Endothelial cell of umbilical vein (primary cell): ENCODE measurements at regions not wholly inside any gene's neighbourhood (a gene's known extent, or its start where the extent isn't known, plus 50 kb on each side); places are given as distances from the start of the nearest gene placed in this dataset.

Experiments used
- BruUV-seq: library from RNA; stranded (reverse); fragments of 400-500 nt; replicated peaks from 2 replicates; lab custom pipeline; 2021; lab: Mats Ljungman, UMichigan
- CTCF ChIA-PET: fragments of 300-600, 350-600 bp; sonication (Branson Sonifier 250); formaldehyde crosslinking; loops from one replicate; lab custom pipeline; 2021; ENCODE audit warnings: antibody characterized with exemption, inconsistent platforms; lab: Charles Lee
- POLR2A ChIA-PET: fragments of 300-600, 350-600 bp; sonication (Branson Sonifier 250); formaldehyde crosslinking; loops from one replicate; lab custom pipeline; 2021; ENCODE audit warnings: antibody characterized with exemption, inconsistent platforms; lab: Charles Lee
- DNase-seq: peaks from one replicate; pipeline ENCODE4 v3.0.0-alpha.2; 2011; ENCODE audit warnings: low read depth, low spot score
- FAIRE-seq: peaks from 2 replicates; lab custom pipeline; 2011; peaks lifted over from hg19 to GRCh38; lab: Jason Lieb, UNC
- H2AFZ ChIP-seq: 2 replicates; pipeline ENCODE4 v1.6.0; 2012; ENCODE audit warnings: low read depth, low read length, control low read depth, inconsistent platforms
- H3K27ac ChIP-seq: 2 replicates; pipeline ENCODE4 v1.5.1; 2011; ENCODE audit warnings: low read depth, mild to moderate bottlenecking, control low read depth, low read length, moderate library complexity; ENCODE audit not compliant: insufficient read depth
- H3K27me3 ChIP-seq, 2 experiments: 2 replicates each; pipeline versions ENCODE4 v1.6.0 to v1.6.1; 2011; ENCODE audit warnings: low read length in 2 of 2, mixed read lengths in 1 of 2; ENCODE audit not compliant: control insufficient read depth in 2 of 2, insufficient read depth in 2 of 2
- H3K36me3 ChIP-seq, 2 experiments: 2 replicates in 1 of 2; 3 replicates in 1 of 2; pipeline ENCODE4 v1.5.1; 2011; ENCODE audit warnings: low read length in 2 of 2, mild to moderate bottlenecking in 1 of 2, moderate library complexity in 1 of 2; ENCODE audit not compliant: control insufficient read depth in 2 of 2, insufficient read depth in 2 of 2; ENCODE audit errors: extremely low read depth in 1 of 2
- H3K4me1 ChIP-seq: 3 replicates; pipeline ENCODE4 v1.5.1; 2011; ENCODE audit warnings: mild to moderate bottlenecking, low read length; ENCODE audit not compliant: control insufficient read depth, insufficient read depth; ENCODE audit errors: extremely low read depth
- H3K4me2 ChIP-seq: 2 replicates; pipeline ENCODE4 v1.6.1; 2011; ENCODE audit warnings: low read length, control low read depth, mixed read lengths; ENCODE audit not compliant: insufficient read depth
- H3K4me3 ChIP-seq, 3 experiments: fragments of 200-600 bp in 1 of 3; sonication (generic), shearing (Covaris generic) in 1 of 3; replicated peaks in 1 of 3; 2 replicates each; pipeline ENCODE4 v1.5.1; 2011 to 2016; ENCODE audit warnings: control low read depth in 3 of 3, low read length in 3 of 3, mild to moderate bottlenecking in 2 of 3, inconsistent platforms in 1 of 3, low read depth in 1 of 3, moderate library complexity in 1 of 3; ENCODE audit not compliant: insufficient read depth in 1 of 3
- H3K79me2 ChIP-seq: 2 replicates; pipeline ENCODE4 v1.6.0; 2012; ENCODE audit warnings: low read length, inconsistent platforms; ENCODE audit not compliant: control insufficient read depth, insufficient read depth
- H3K9ac ChIP-seq: replicated peaks from 2 replicates; pipeline ENCODE3; 2011; ENCODE audit warnings: low read length, control low read depth; ENCODE audit not compliant: insufficient read depth; ENCODE audit errors: extremely low read depth
- H3K9me1 ChIP-seq: replicated peaks from 3 replicates; pipeline ENCODE4 v1.6.0; 2011; ENCODE audit warnings: mild to moderate bottlenecking, low read length; ENCODE audit not compliant: control insufficient read depth, insufficient read depth; ENCODE audit errors: extremely low read depth
- H3K9me3 ChIP-seq: replicated peaks from 2 replicates; pipeline ENCODE4 v1.5.1; 2012; ENCODE audit warnings: low read length, inconsistent platforms; ENCODE audit not compliant: control insufficient read depth, insufficient read depth
- H4K20me1 ChIP-seq: replicated peaks from 2 replicates; pipeline ENCODE3; 2011; ENCODE audit warnings: mild to moderate bottlenecking, low read length; ENCODE audit not compliant: control insufficient read depth, insufficient read depth; ENCODE audit errors: extremely low read depth
- EZH2 ChIP-seq: IDR thresholded peaks from 2 replicates; pipeline ENCODE4 v1.6.1; 2012; ENCODE audit warnings: borderline replicate concordance, low read depth, mild to moderate bottlenecking, moderate library complexity, low read length, inconsistent platforms; ENCODE audit not compliant: severe bottlenecking
- FOS ChIP-seq: IDR thresholded peaks from 2 replicates; pipeline ENCODE4 v1.6.1; 2011; ENCODE audit warnings: mild to moderate bottlenecking, low read length, moderate library complexity, borderline replicate concordance; ENCODE audit not compliant: insufficient read depth
- GATA2 ChIP-seq: IDR thresholded peaks from 2 replicates; pipeline ENCODE4 v1.7.0; 2011; ENCODE audit warnings: low read depth, mild to moderate bottlenecking, moderate library complexity, mixed read lengths, low read length; ENCODE audit not compliant: insufficient read length, insufficient read depth
- JUN ChIP-seq: IDR thresholded peaks from 2 replicates; pipeline ENCODE4 v1.6.1; 2011; ENCODE audit warnings: borderline replicate concordance, low read depth; ENCODE audit not compliant: insufficient read length, insufficient read depth
- MAX ChIP-seq: IDR thresholded peaks from 2 replicates; pipeline ENCODE4 v1.6.1; 2011; ENCODE audit not compliant: insufficient read depth, insufficient read length
- MYC ChIP-seq: IDR thresholded peaks from one replicate; pipeline ENCODE4 v1.6.1; 2011; ENCODE audit warnings: mild to moderate bottlenecking, low read depth, low read length
- POLR2A ChIP-seq: IDR thresholded peaks from 2 replicates; pipeline ENCODE4 v1.6.1; 2012; ENCODE audit warnings: low read depth, mild to moderate bottlenecking, control low read depth, low read length
- POLR2AphosphoS5 ChIP-seq: IDR thresholded peaks from 2 replicates; pipeline ENCODE4 v1.6.1; 2012; ENCODE audit warnings: low read depth, mild to moderate bottlenecking, control low read depth, low read length, moderate library complexity; ENCODE audit not compliant: insufficient read depth
- dilution Hi-C: fragments of 300-500 bp; cut with MboI; formaldehyde crosslinking; loops from one replicate; pipeline ENCODE4 v1.15.0; 2019; ENCODE audit warnings: low sequenced_read_pairs; ENCODE audit not compliant: extremely low pct_ligation_motif_present
- intact Hi-C: fragments of 100-400 bp; cut with micrococcal nuclease; formaldehyde crosslinking; loops from one replicate; pipeline ENCODE4 v1.10.0; 2022
- TF ChIP-seq, protein P1 (sequence below), 2 donors: IDR thresholded peaks; 1 replicate in 1 of 2; 2 replicates in 1 of 2; pipeline ENCODE4 v1.5.1; 2011; ENCODE audit warnings: low read length in 2 of 2, mild to moderate bottlenecking in 2 of 2, moderate library complexity in 2 of 2, control low read depth in 1 of 2, inconsistent platforms in 1 of 2, low read depth in 1 of 2; ENCODE audit not compliant: insufficient read depth in 1 of 2; ENCODE audit errors: extremely low read depth in 1 of 2

DNA sequence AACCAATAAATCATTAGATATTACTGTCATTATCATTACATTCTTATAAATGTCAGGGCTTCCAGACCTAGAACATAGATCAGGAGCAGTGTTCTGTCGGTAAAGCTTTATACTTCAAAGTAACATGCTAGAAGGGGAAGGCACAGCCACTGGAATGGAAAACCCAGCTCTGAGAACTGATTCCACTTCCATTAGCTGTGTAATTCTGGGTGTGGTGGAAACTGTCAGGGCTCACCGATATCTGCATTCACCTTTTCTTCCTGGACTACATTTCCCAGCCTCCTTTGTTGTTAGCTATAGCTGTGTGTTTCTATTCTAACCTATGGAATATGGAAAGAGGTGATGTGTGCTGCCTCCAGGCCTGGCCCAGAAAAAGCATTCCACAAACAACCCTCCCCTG lies 585.8 kb downstream of the BUD13 start:
- intact Hi-C loops, result no loop called here
- no peak for DNase-seq

More for the DNA sequence above, 585.8 kb downstream of the BUD13 start:
- Histone ChIP-seq H3K4me3 (no peak overlapping the region), H3K79me2 (no peaks in the 10 kb centered on the region), H3K27me3 (no peaks in the 10 kb centered on the region), H3K36me3 (no peaks in the 10 kb centered on the region), H3K27ac (no peak overlapping the region), H4K20me1 (no peaks in the 10 kb centered on the region), H3K9me1 (no peaks in the 10 kb centered on the region), H2AFZ (no peak overlapping the region), H3K9ac (no peak overlapping the region), H3K4me1 (no peaks in the 10 kb centered on the region), H3K4me2 (no peak overlapping the region), H3K9me3 (no peaks in the 10 kb centered on the region)
- POLR2A ChIA-PET, result no interaction called here
- CTCF ChIA-PET, result no interaction called here
- BruUV-seq, result no TSS peak
- FAIRE-seq, result no peak
- TF ChIP-seq MAX (no peak), MYC (no peak), POLR2AphosphoS5 (no peak), GATA2 (no peak), EZH2 (no peak), POLR2A (no peak), JUN (no peak), FOS (no peak)
- TF ChIP-seq, protein P1, sequence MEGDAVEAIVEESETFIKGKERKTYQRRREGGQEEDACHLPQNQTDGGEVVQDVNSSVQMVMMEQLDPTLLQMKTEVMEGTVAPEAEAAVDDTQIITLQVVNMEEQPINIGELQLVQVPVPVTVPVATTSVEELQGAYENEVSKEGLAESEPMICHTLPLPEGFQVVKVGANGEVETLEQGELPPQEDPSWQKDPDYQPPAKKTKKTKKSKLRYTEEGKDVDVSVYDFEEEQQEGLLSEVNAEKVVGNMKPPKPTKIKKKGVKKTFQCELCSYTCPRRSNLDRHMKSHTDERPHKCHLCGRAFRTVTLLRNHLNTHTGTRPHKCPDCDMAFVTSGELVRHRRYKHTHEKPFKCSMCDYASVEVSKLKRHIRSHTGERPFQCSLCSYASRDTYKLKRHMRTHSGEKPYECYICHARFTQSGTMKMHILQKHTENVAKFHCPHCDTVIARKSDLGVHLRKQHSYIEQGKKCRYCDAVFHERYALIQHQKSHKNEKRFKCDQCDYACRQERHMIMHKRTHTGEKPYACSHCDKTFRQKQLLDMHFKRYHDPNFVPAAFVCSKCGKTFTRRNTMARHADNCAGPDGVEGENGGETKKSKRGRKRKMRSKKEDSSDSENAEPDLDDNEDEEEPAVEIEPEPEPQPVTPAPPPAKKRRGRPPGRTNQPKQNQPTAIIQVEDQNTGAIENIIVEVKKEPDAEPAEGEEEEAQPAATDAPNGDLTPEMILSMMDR (IDR thresholded peaks at IDR 0.05; ENCODE audit: extremely low read depth in 1 of 2, insufficient read depth in 1 of 2, low read depth in 1 of 2, low read length in 2 of 2), result no peak
- dilution Hi-C loops, result no loop called here
